MG63 (cell line): ENCODE measurements at regions not wholly inside any gene's neighbourhood (a gene's known extent, or its start where the extent isn't known, plus 50 kb on each side); places are given as distances from the start of the nearest gene placed in this dataset.
"Not testable (repeated sequence)": the region's sequence is repeated elsewhere in the genome, so short reads cannot be mapped to it uniquely, and the experiment has no call there.

Experiments used
- DNase-seq: peaks from one replicate; pipeline ENCODE4 v3.0.0-alpha.2; 2020
- H3K27me3 ChIP-seq: fragments of 250-450 bp; sonication (Bioruptor Pico); 2 replicates; pipeline ENCODE4 v1.5.1; 2020; ENCODE audit warnings: mild to moderate bottlenecking, moderate library complexity
- H3K36me3 ChIP-seq: fragments of 250-450 bp; sonication (Bioruptor Pico); 2 replicates; pipeline ENCODE4 v1.5.1; 2020; ENCODE audit warnings: mild to moderate bottlenecking, moderate library complexity
- H3K4me3 ChIP-seq: fragments of 250-450 bp; sonication (Bioruptor Pico); 2 replicates; pipeline ENCODE4 v1.5.1; 2020; ENCODE audit warnings: mild to moderate bottlenecking, moderate library complexity
- H3K9me3 ChIP-seq: fragments of 250-450 bp; sonication (Bioruptor Pico); 2 replicates; pipeline ENCODE4 v1.5.1; 2020; ENCODE audit warnings: mild to moderate bottlenecking, moderate library complexity

- no peaks in the 10 kb centered on the region for H3K36me3 ChIP-seq
- H3K9me3 ChIP-seq = no peaks in the 10 kb centered on the region
- no peaks in the 10 kb centered on the region for H3K27me3 ChIP-seq
- DNase-seq = no peak
- no peak overlapping the region for H3K4me3 ChIP-seq
Observed at GRCh38 chr2:217366266-217366895, 506.5 kb upstream of the TNP1 start.

DNA sequence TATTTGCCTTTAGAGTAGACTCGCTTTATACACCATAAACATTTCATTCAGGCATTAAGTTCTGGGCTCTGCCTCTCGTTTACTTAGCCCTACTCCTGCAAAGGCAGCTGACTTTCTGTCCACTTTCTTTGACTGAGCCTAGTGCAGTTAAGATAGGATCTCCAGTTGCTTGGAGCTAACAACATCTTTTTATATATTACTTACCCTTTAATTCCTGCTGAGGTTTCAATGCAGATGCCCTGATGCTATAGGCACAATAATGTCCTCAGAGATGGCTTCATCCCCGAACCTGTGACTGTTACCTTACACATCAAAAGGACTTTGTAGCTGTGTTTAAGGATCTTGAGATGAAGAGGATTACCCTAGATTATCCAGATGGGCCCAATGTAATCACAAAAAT lies 505.8 kb upstream of the TNP1 start:
- Histone ChIP-seq H3K36me3 (no peaks in the 10 kb centered on the region), H3K4me3 (no peak overlapping the region), H3K9me3 (no peaks in the 10 kb centered on the region), H3K27me3 (no peaks in the 10 kb centered on the region)
- DNase-seq = no peak

GRCh38 chr2:217364224-217364623 lies 504.4 kb upstream of the TNP1 start:
- Histone ChIP-seq H3K27me3 (no peaks in the 10 kb centered on the region), H3K4me3 (no peak overlapping the region), H3K9me3 (no peaks in the 10 kb centered on the region), H3K36me3 (no peaks in the 10 kb centered on the region)
- no peak for DNase-seq

- Histone ChIP-seq H3K4me3 (no peak overlapping the region), H3K9me3 (no peaks in the 10 kb centered on the region), H3K36me3 (no peaks in the 10 kb centered on the region), H3K27me3 (no peaks in the 10 kb centered on the region)
- no peak for DNase-seq
Observed at GRCh38 chr2:217363470-217363869, 503.6 kb upstream of the TNP1 start.

- Histone ChIP-seq H3K4me3 (no peak overlapping the region), H3K27me3 (no peaks in the 10 kb centered on the region), H3K36me3 (no peaks in the 10 kb centered on the region), H3K9me3 (no peaks in the 10 kb centered on the region)
- no peak for DNase-seq
Observed at GRCh38 chr2:217362710-217363109, 502.8 kb upstream of the TNP1 start.

DNA sequence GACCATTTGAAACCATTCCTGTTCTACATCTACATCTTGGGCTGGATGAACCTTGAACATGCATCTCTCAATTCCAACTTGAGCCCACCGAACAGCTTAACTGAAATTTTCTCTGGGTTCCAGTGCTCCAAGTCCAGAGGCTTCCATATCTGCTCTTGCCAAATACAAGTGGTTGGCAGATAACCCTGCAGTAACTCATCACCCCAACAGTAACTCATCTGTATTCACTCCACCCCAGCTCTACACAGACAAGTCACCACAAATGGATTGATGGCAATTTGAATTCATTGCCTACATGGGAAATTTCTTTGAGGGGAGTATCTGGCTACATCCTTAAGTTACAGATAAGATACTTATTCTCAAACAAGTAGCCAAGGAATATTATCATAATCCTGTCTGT lies 502.4 kb upstream of the TNP1 start:
- no peak overlapping the region for H3K4me3 ChIP-seq
- H3K9me3 ChIP-seq = no peaks in the 10 kb centered on the region
- no peaks in the 10 kb centered on the region for H3K36me3 ChIP-seq
- DNase-seq = no peak
- no peaks in the 10 kb centered on the region for H3K27me3 ChIP-seq

DNA sequence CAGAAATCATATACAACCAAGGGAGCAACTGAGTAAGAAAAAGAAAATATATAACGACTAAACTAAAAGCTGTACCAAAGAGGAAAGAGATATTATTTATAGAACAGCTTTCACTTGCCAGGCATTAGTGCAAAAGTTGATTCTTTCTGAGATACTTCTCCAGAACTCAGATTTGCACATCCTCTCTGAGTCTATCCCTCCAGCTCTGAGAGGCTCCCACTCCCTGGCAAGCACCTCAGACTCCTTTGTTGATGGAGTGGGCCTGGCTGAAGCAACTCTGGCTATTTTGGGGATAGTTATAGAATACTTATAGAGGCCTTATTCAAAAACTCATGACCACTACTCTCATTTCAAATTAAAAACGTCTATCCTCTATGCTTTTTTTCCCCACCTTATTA lies 501.6 kb upstream of the TNP1 start:
- Histone ChIP-seq H3K36me3 (no peaks in the 10 kb centered on the region), H3K9me3 (no peaks in the 10 kb centered on the region), H3K27me3 (no peaks in the 10 kb centered on the region), H3K4me3 (no peak overlapping the region)
- no peak for DNase-seq

DNA sequence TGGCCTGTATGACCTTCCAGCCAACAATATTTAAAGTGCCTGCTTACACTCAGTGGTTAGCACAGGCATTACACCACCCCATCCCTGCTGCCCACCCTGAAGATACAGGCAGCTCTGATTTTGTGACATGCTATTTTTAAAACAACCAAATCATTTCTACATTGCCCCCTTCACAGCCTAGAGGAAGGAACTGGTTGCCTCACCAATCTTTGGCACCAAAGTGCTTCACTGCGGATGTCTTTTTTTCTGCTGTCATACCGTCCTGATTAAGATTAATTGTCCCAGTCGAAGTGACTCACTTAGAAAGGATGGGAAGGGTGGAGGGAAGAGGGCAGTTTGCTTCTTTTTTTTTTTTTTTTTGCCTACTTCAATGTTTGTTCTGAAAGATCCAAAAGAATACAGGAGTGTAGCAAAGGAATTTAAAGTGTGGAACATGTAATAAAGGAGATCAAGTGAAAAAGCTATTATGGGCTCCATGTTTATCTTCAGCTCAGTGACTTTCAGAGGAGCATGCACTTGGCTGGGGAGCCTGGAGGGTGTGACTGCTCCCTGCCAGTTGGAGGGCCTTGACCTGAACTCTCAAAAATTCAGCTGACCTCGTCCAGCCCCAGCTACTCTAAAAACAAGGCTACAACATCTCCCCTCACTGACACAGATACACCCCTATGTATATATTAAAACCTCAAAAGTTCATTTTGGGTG lies 501.1 kb upstream of the TNP1 start:
- DNase-seq = peak; percentile 15
- H3K27me3 ChIP-seq = no peaks in the 10 kb centered on the region
- no peaks in the 10 kb centered on the region for H3K36me3 ChIP-seq
- H3K9me3 ChIP-seq = no peaks in the 10 kb centered on the region
- no peak overlapping the region for H3K4me3 ChIP-seq

- no peaks in the 10 kb centered on the region for H3K9me3 ChIP-seq
- no peak overlapping the region for H3K4me3 ChIP-seq
- no peaks in the 10 kb centered on the region for H3K27me3 ChIP-seq
- DNase-seq = no peak
- H3K36me3 ChIP-seq = no peaks in the 10 kb centered on the region
Observed at GRCh38 chr2:217360111-217360510, 500.2 kb upstream of the TNP1 start.

- no peaks in the 10 kb centered on the region for H3K36me3 ChIP-seq
- H3K27me3 ChIP-seq = no peaks in the 10 kb centered on the region
- no peak for DNase-seq
Observed at GRCh38 chr2:217357886-217358620, 498.2 kb upstream of the TNP1 start.

GRCh38 chr2:217356781-217357180 lies 496.9 kb upstream of the TNP1 start:
- Histone ChIP-seq H3K36me3 (no peaks in the 10 kb centered on the region), H3K27me3 (no peaks in the 10 kb centered on the region), H3K9me3 (no peaks in the 10 kb centered on the region), H3K4me3 (no peak overlapping the region)
- no peak for DNase-seq

More at GRCh38 chr2:217357886-217358620, 498.2 kb upstream of the TNP1 start:
- no peaks in the 10 kb centered on the region for H3K9me3 ChIP-seq
- no peak overlapping the region for H3K4me3 ChIP-seq

DNA sequence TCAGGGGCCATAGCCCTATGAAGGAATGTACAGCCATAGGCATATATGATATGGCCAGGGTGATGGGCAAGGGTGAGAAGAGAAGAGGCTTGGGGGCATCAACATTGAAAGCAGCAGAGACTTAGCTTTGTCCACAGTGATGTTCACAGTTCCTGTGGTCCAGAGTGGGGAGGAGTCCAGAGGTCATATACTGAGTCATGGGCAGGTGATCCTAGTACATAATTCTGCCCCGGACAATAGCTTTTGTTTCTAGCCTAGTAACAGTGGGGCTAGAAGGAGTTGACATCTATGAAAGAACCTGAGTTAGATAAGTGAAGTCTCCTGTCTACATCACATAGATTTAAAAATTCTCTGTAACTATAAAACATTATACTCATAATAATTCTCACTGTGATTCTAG lies 496.3 kb upstream of the TNP1 start:
- Histone ChIP-seq H3K27me3 (no peaks in the 10 kb centered on the region), H3K36me3 (no peaks in the 10 kb centered on the region), H3K4me3 (no peak overlapping the region), H3K9me3 (no peaks in the 10 kb centered on the region)
- DNase-seq = no peak

DNA sequence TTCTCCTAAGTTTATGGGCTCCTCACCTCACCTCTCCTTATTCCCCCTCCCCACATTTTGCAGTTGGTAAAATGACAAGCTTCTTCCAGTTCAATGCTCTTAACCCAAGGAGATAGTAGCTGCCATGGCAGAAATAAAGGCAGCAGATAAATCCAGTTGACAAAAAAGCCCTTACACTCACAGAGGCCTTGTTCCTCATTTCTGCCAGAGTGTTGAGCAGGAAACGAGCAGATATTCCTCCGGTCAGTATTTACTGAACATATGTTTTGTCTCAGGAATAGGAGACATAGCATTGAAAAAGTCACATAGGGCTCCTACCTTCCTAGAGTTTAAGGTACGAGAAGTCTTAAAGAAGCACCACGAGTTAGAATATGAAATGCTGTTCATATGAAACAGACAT lies 493.7 kb upstream of the TNP1 start:
- Histone ChIP-seq H3K4me3 (no peak overlapping the region), H3K9me3 (peaks cover 9% of the 10 kb centered on the region), H3K36me3 (no peaks in the 10 kb centered on the region), H3K27me3 (no peaks in the 10 kb centered on the region)
- DNase-seq = no peak

DNA sequence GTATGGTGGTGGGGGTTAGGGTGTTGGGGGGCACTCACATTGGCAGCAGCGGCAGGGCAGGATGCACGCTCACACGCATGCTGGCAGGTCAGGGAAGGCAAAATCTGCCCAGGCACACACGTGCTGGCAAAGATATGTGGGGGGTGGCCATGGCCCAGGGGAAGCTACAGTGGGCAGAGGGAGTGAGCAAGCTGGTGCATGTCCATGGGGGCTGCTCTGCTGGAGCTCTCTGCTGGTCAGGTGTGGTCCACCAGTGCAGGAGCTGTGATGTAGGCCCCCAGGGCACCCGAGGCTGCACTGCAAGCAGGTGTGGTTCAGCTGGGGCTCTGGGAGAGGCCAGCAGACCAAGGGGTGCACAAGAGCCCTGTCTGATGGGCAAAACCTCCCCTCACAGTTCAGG lies 491.5 kb upstream of the TNP1 start:
- peaks cover 16% of the 10 kb centered on the region for H3K9me3 ChIP-seq
- H3K36me3 ChIP-seq = no peaks in the 10 kb centered on the region
- no peaks in the 10 kb centered on the region for H3K27me3 ChIP-seq
- no peak overlapping the region for H3K4me3 ChIP-seq
- no peak for DNase-seq

DNA sequence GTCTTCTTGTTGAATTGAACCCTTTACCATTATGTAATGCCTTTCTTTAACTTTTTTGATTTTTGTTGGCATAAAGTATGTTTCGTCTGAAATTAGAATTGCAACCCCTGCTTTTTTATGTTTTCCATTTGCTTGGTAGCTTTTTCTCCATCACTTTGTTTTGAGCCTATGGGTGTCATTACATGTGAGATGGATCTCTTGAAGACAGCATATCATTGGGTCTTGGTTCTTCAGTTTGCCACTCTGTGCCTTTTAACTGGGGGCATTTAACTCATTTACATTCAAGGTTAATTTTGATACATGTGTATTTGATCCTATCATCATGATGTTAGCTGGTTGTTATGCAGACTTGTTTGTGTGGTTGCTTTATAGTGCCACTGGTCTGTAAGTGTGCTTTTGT lies 489.4 kb upstream of the TNP1 start:
- Histone ChIP-seq H3K27me3 (no peaks in the 10 kb centered on the region), H3K4me3 (no peak overlapping the region), H3K36me3 (no peaks in the 10 kb centered on the region), H3K9me3 (peaks cover 17% of the 10 kb centered on the region)
- DNase-seq = no peak

DNA sequence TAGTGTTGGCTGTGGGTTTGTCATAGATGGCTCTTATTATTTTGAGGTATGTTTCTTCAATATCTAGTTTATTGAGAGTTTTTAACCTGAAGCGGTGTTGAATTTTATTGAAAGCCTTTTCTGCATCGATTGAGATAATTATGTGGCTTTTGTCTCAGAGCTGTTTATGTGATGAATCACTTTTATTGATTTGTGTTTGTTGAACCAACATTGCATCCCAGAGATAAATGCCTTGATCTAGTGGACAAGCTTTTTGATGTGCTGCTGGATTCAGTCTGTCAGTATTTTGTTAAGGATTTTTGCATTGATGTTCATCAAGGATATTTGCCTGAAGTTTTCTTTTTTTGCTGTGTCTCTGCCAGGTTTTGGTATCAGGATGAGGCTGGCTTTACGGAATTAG lies 487.8 kb upstream of the TNP1 start:
- H3K27me3 ChIP-seq, H3K36me3 ChIP-seq, DNase-seq, H3K4me3 ChIP-seq: not testable (repeated sequence)
- H3K9me3 ChIP-seq = peaks cover 17% of the 10 kb centered on the region

DNA sequence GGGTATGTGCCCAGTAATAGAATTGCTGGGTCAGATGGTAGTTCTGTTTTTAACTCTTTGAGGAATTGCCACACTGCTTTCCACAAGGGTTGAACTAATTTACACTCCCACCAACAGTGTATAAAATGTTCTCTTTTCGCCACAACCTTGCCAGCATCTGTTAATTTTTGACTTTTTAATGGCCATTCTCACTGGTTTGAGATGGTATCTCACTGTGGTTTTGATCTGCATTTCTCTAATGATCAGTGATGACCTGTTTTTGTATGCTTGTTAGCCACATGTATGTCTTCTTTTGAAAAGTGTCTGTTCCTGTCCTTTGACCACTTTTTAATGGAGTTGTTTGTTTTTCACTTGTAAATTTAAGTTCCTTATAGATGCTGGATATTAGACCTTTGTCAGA lies 486.2 kb upstream of the TNP1 start:
- peaks cover 17% of the 10 kb centered on the region for H3K9me3 ChIP-seq
- not testable (repeated sequence) for H3K27me3 ChIP-seq, DNase-seq, H3K36me3 ChIP-seq, H3K4me3 ChIP-seq

DNA sequence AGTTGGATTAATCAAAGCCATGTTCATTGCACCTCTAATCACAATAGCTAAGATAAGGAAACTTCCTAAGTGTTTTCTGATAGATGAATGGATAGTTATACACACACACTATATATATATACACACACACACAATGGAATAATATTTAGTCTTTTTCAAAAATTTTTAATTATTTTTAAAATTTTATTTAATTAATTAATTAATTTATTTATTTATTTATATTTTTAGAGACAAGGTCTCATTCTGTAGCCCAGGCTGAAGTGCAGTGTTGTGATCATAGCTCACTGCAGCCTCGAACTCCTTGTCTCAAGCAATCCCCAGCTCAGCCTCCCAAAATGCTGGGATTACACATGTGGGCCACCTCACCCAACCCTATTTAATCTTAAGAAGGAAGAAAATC lies 481.0 kb upstream of the TNP1 start:
- Histone ChIP-seq H3K27me3 (no peaks in the 10 kb centered on the region), H3K36me3 (no peaks in the 10 kb centered on the region), H3K9me3 (no peaks in the 10 kb centered on the region), H3K4me3 (no peak overlapping the region)
- no peak for DNase-seq
